CD1c-positive myeloid dendritic cell (primary cell): ENCODE measurements at regions not wholly inside any gene's neighbourhood (a gene's known extent, or its start where the extent isn't known, plus 50 kb on each side); places are given as distances from the start of the nearest gene placed in this dataset.

Experiments used
- DNase-seq: peaks from one replicate; pipeline ENCODE4 v3.0.0-alpha.2; 2016; ENCODE audit errors: extremely low spot score

- no peak for DNase-seq
Measured at GRCh38 chr1:177571485-177572076, 398.3 kb downstream of the SEC16B start.

- no peak for DNase-seq
Measured at GRCh38 chr1:177571076-177571475, 398.8 kb downstream of the SEC16B start.

GRCh38 chr1:177569476-177569875 is 398.7 kb downstream of the BRINP2 start:
- no peak for DNase-seq

- DNase-seq: no peak
Measured at GRCh38 chr1:177568622-177569021, 397.9 kb downstream of the BRINP2 start.

GRCh38 chr1:177567393-177567792 is 396.6 kb downstream of the BRINP2 start:
- no peak for DNase-seq

- no peak for DNase-seq
Measured at GRCh38 chr1:177566495-177566894, 395.7 kb downstream of the BRINP2 start.

- no peak for DNase-seq
Measured at GRCh38 chr1:177561436-177561835, 390.7 kb downstream of the BRINP2 start.

- DNase-seq: no peak
Measured at GRCh38 chr1:177558372-177558771, 387.6 kb downstream of the BRINP2 start.

- DNase-seq: no peak
Measured at GRCh38 chr1:177556163-177556562, 385.4 kb downstream of the BRINP2 start.

GRCh38 chr1:177547200-177547599 is 376.4 kb downstream of the BRINP2 start:
- no peak for DNase-seq

- DNase-seq: no peak
Measured at GRCh38 chr1:177546346-177546745, 375.6 kb downstream of the BRINP2 start.

- no peak for DNase-seq
Measured at GRCh38 chr1:177526201-177526600, 355.4 kb downstream of the BRINP2 start.

GRCh38 chr1:177525176-177525575 is 354.4 kb downstream of the BRINP2 start:
- DNase-seq: no peak

GRCh38 chr1:177517546-177517945 is 346.8 kb downstream of the BRINP2 start:
- DNase-seq: no peak

GRCh38 chr1:177514207-177514606 is 343.4 kb downstream of the BRINP2 start:
- DNase-seq: no peak

- no peak for DNase-seq
Measured at GRCh38 chr1:177511036-177511435, 340.3 kb downstream of the BRINP2 start.

- no peak for DNase-seq
Measured at GRCh38 chr1:177505905-177506590, 335.3 kb downstream of the BRINP2 start.

- DNase-seq: no peak
Measured at GRCh38 chr1:177495878-177496277, 325.1 kb downstream of the BRINP2 start.

GRCh38 chr1:177490786-177491185 is 320.0 kb downstream of the BRINP2 start:
- no peak for DNase-seq

- no peak for DNase-seq
Measured at GRCh38 chr1:177490036-177490639, 319.4 kb downstream of the BRINP2 start.

GRCh38 chr1:177488722-177489121 is 318.0 kb downstream of the BRINP2 start:
- DNase-seq: no peak

- DNase-seq: no peak
Measured at GRCh38 chr1:177487481-177487880, 316.7 kb downstream of the BRINP2 start.

GRCh38 chr1:177480741-177481305 is 310.1 kb downstream of the BRINP2 start:
- no peak for DNase-seq
